ENCODE measurements at regions not wholly inside any gene's neighbourhood (a gene's known extent, or its start where the extent isn't known, plus 50 kb on each side); places are given as distances from the start of the nearest gene placed in this dataset.
"Not testable (repeated sequence)": the region's sequence is repeated elsewhere in the genome, so short reads cannot be mapped to it uniquely, and the experiment has no call there.

GRCh38 chr12:53870117-53870516 lies 68.5 kb upstream of the HOXC13 start:
- DNase-seq (ENCODE audit: low spot score) = no peak
- peak; percentile 61 for FAIRE-seq

GRCh38 chr12:53871367-53871766 lies 67.3 kb upstream of the HOXC13 start:
- DNase-seq (ENCODE audit: low spot score) (no peak), FAIRE-seq (no peak)

- FAIRE-seq (no peak), DNase-seq (ENCODE audit: low spot score) (no peak)
These were observed 66.3 kb upstream of the HOXC13 start for GRCh38 chr12:53872367-53872766.

- DNase-seq (ENCODE audit: low spot score); FAIRE-seq: not testable (repeated sequence)
These were observed 60.7 kb upstream of the HOXC13 start for GRCh38 chr12:53877961-53878360.

- FAIRE-seq (no peak), DNase-seq (ENCODE audit: low spot score) (no peak)
These were observed 51.6 kb upstream of the HOXC13 start for GRCh38 chr12:53887006-53887405.

GRCh38 chr12:53887881-53888280 lies 50.8 kb upstream of the HOXC13 start:
- no peak for FAIRE-seq
- no peak for DNase-seq (ENCODE audit: low spot score)

Data from urothelium cell line (cell line).